Central memory CD4-positive, alpha-beta T cell (primary cell): ENCODE measurements at regions not wholly inside any gene's neighbourhood (a gene's known extent, or its start where the extent isn't known, plus 50 kb on each side); places are given as distances from the start of the nearest gene placed in this dataset.
"Not testable (repeated sequence)": the region's sequence is repeated elsewhere in the genome, so short reads cannot be mapped to it uniquely, and the experiment has no call there.

Source experiments
- DNase-seq: peaks from one replicate; pipeline ENCODE4 v3.0.0; 2022

DNA sequence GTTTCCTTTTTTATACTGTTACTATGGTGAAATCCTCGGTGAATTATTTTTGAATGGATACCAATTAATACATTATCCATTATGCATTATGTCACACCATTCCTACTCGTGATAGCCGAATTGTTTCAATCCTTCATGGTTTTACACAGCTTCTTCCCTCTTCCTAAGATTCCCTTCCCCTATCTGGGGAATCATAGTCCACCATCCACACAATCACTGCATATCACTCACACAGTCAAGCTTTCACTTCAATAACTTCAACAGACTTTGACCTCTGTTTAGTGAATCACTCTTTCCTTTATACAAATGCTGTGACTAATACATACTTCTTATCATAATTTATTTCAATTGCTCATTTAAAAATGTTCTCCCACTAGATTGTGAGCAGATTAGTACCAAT is 1108.1 kb upstream of the LRRTM1 start:
- no peak for DNase-seq

DNA sequence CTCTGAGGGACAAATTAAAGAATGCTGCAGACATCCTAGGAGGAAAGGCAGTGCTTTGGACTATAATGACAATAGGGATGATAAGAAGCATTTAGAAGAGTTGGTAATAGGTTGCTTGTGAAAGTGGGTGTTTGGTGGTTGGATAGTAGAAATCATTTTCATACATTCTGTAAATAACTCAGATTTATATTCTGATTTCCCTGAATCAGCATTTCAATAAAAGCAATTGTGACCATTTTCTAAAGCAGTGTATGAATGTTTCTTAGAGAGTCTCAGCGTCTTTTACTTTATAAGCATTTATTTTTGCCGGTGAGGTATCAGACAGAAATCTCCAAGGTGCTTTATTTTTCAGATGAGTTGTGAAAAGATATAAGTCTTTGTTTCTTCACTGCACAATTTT is 1099.0 kb upstream of the LRRTM1 start:
- DNase-seq: no peak

DNA sequence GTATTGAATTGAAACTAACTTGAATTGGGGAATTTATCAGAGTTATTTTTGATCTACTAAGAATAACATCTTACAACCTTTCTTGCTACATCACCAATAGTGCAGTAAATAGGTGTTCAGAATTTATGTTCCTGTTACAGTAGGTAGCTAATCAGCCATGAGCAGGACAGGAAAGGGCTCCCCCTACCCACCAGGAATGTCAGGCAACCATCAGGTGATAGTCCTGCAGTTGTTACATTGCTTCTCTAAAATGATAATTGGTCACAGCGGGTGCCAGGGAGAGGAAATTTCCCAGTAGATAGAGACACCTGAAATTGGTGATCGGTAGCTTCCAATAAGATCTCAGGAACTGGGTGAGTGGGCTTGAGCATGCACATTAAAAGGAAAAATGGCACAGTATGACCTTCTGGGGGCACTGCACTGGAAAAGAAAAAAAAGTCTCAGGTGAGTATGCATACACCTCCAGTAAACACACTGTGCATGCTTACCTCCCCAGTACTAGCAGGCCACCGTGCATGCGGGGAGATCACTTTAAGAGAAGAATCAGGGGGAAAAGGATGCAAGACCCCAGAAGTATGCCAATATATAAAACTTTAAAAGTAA is 1092.0 kb upstream of the LRRTM1 start:
- DNase-seq: no peak

DNA sequence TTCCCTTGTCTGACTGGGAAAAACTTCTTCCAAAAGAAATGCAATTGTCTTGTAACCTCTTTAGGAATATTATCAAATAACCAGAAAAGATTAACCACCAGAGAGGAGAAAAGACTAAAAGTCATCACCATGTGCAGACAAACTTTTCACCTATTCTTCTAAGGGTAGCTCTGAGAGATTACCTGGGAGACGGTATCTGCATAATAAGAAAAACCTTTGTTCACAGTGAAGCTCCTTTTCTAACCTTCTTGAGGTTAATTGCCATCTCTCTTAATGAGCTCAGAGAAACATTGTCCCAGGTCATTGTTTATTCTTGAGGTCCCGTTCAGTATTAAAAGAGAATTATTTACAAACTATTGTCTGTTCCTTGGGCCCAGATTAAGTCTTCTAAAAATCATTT is 1091.2 kb upstream of the LRRTM1 start:
- DNase-seq: no peak

DNA sequence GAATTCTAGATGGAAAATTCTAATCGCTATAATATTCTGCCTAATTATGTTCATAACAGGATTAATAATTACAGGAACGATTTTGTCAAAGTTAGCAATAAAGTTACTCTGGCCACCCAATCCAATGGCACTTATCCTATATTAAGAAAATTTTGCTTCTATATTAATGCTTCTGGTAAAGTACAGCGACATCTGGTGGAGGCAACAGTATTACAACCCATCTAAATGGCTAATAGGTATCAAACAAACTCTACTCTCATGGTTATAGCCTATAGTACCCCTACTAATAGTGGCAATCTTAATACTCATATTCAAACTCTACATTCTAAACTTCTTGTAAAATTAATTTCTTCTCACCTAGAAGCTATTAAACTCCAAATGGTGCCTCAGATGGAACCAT is 1084.7 kb upstream of the LRRTM1 start:
- DNase-seq: no peak

DNA sequence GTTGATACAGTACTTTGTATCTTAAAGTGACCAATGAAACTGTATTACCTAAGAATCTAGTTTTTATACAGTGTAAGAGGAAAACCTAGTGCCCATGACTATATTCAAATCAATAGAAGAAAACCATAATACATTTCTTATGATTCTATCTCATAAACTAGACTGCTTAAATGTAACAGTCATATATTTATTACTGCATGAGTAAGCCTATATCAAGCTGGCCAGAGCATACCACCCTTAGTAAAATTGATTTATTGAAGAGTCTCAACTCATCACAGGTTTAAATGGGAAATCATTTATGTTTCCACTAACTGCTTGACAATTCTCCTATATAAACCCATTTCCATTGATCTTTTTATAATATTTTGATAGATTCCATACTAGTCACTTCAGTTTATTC is 1059.2 kb upstream of the LRRTM1 start:
- no peak for DNase-seq

DNA sequence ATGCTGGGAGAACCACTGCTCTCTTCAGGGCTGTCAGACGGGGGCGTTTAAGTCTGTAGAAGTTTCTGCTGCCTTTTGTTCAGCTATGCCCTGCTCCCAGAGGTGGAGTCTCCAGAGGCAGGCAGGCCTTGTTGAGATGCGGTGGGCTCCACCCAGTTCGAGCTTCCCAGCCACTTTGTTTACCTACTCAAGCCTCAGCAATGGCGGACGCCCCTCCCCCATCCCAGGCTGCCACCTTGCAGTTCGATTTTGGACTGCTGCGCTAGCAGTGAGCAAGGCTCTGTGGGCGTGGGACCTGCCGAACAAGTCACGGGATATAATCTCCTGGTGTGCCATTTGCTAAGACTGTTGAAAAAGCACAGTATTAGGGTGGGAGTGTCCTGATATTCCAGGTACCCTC is 1057.9 kb upstream of the LRRTM1 start:
- DNase-seq: not testable (repeated sequence)

DNA sequence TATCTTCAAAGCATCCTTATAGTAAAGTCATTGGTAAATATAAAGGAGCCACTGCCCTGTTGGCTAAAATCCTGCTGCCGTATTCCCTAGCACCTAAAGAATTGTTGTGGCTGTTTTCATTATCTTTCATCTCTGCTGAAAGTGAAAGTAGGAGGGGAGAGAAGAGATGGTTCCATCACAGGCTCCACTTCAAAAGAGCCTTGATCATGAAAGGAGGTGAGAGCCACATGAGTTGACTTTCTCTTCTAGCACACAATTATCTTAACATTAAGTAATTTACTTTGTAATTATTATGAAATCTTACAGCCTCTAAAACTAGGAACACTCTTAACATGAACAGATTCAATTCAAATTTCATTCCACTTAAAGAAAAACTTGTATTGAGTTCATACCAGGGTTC is 1050.9 kb upstream of the LRRTM1 start:
- no peak for DNase-seq

DNA sequence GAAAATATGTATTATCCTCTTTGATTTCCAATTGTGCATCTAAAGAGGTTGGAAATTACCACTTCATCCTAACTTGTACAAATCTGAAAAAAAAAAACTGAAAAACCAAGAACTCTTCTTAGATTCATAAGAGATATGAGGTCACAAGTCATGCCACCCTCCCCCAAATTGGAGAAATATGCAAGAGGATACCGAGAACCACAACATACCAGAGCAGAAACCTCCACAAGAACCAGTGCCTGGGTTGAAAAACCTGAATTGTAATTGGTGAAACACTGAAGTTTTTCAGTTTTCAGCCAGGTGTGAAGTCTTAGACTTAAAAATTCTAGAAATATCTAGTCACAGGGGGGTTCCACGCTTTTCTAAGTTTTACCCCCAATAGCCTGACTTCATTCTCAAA is 1029.5 kb upstream of the LRRTM1 start:
- no peak for DNase-seq

DNA sequence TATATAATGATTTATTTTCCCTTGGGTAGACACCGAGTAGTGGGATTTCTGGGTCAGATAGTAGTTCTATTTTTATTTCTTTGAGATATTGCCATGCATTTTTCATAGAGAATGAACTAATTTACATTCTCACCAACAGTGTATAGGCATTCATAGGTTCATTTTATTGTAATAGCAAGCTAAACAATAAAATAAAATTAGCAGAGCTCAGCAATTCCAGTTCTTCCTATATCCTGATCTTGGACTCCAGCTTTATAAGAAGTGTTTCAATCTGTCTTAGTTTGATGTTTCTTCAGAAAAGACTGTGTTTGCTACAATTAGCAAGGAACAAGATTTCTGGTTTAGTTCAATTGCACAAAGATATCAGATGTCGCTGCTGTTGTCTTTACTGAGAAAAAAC is 1024.4 kb upstream of the LRRTM1 start:
- DNase-seq: no peak

DNA sequence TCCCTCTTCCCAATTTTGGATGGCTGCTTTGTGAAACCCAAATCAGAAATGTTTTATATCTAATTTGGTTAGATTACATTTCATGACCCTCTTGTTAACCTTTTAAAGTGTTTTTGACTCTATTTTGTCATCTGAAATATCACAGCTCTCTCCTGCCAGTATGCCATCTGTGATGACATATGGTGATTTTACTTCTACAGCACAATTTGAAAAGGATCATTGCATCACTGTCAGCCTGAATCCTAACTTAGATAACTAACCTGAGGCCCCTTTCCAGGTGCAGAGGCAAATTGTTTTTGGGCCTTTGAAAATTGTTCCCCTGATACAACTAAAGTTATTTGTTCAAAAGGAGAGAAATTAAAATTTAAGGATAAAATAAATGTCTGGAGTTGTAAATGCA is 1023.4 kb upstream of the LRRTM1 start:
- no peak for DNase-seq

DNA sequence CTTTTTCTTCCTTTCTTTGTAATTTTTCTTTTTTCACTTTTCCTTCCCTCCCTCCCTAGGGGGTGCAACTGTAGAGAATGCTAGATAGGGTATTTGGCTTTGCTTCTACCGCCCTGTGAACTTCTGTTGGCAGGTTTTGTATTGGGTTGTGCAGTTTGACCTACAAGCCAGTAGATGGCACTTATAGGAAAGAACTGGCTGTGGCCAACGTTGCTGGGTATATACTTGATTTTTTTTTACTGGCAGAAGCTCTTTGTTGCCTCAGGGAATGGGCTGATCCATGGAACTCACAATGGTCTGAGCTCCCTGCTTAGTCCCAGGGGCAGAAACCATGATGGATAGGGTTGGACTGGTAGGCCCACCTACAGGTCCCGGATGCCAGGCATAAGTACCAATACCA is 1019.5 kb upstream of the LRRTM1 start:
- DNase-seq: no peak

DNA sequence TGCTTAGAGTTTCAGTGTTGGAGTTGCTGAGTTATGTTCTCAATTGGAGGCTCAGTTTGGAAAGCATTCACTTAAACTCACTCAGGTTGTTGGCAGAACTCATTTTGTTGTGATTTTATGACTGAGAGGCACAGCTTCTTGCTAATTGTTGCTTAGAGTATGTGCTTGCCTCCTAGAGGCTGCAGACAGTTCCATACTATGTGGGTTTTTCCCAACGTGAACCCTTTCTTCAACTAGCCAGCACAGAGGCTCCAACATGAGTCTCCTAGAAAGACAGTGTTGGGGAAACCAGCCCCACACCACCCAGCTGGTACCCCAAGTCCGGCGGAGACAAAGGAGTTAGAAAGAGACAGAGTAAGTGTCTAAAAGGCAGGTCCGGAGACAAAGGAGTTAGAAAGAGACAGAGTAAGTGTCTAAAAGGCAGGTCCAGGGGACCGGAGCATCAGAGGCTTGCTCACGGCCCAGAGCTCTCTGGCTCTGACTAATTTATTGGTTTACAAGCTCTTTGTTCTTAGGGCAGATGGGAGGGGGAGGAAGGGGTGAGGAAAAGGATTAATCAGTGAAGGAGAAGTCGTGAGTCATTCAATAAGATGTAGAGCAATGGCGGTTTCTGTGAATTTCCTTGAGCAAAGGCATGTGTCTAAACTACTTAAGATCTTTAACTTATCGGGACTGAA is 999.7 kb upstream of the LRRTM1 start:
- no peak for DNase-seq

DNA sequence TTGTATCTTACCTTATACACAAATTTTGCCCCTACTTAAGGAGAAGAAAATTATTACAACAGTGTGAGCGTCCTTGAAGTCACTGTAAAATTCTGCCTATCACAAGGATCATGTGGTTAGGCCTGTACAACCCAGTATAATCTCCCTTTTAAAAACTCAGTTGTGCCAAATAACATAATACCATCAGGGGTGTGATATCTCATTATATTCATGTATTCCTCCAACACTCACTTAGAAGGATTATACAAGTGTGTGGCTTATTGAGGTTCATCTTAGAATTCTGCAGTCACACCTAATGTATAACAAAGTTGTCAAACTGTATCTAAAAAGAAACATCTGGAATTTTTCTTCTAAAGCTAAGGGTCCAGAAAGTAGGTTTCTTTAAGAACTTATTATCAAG is 998.8 kb upstream of the LRRTM1 start:
- no peak for DNase-seq

DNA sequence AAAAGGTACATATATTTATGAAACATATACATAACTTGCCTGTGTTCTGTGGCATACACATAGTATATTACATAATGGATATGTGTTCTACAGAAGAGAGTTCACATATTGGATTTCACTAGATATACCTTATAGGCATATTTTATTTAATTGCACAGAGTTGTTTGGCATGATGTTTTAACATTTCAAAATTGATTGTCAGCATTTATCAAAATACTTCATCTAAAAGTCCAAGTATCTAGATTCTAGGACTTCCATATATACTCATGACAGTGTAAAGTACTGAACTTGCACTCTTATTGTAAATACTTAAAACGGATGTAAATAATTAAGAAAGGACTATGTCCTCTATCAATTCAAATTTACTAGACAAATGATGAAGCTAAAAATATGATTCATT is 995.3 kb upstream of the LRRTM1 start:
- DNase-seq: no peak

DNA sequence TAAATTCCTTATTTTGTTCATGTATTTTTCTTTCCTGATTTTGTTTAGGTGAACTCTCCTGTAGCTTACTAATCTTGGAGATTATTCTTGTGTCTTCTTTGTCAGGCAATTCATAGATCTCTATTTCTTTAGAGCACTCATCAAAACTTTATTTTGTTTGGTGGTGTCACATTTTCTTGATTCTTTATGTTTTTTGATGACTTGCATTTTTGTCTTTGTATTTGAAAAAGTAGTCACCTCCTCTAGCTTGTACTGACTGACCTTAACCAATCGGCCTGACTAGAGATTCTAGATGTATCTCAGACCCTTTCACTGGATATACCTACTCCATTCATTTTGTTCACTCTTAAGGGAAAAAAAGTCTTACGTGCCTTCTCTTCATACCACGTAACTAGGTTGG is 986.3 kb upstream of the LRRTM1 start:
- DNase-seq: no peak

DNA sequence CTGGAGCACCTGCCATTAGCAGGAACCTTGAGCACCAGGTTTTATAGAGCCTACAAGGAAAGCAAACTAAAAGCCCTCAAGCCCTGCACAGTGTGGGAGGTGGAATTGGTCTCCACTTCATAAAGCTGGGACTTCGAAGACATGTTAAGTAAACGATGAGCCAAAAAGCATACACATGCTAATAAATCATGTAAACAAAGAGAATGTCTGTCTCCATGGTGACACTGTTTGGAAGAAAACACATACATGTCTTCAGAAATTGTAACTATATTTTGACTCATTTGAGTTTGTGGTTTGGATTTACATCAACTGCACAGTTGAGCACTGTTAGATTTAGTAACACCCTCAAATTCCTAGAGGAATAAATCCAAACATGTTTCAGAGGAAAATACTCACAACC is 978.5 kb upstream of the LRRTM1 start:
- DNase-seq: no peak

DNA sequence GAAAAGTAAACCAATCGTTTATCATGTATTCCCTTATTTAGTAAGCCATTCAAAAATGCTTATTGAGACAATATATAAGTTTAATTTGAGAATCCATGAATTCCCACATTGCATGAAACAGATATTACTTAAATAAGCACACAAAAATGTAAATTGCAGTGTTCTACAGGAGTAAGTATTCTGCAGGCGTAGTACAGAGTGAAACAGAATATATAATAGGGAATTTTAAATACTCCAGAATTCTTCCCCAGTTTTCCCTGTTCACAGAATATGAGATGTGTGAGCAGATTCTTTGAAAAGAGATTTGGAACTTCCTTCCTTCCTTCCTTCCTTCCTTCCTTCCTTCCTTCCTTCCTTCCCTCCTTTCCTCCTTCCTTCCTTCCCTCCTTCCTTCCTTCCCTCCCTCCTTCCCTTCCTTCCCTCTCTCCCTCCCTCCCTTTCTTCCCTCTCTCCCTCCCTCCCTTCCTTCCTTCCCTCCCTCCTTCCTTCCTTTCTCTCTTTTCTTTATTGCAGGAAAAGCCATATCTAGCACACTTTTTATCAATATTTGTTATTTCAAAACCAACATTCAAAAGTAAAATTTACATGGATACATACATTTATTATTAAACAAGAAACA is 977.7 kb upstream of the LRRTM1 start:
- no peak for DNase-seq

DNA sequence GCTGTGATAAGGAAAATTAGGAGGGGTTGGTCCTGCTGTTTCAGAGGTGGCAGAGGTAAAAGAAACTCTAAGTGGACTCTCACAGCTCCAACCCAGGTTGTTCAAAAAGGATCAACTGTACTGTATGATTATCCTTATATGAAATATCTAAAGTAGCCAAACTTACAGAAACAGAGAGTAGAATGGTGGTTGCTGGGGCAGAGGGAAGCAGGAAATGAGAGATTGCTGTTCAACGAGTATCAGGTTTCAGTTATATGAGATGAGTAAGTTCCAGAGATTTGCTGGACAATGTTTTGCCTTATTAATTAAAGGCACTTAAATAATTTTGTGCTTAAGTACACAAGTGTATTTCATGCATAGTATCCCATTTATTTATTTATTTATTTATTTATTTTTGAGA is 972.0 kb upstream of the LRRTM1 start:
- DNase-seq: no peak

DNA sequence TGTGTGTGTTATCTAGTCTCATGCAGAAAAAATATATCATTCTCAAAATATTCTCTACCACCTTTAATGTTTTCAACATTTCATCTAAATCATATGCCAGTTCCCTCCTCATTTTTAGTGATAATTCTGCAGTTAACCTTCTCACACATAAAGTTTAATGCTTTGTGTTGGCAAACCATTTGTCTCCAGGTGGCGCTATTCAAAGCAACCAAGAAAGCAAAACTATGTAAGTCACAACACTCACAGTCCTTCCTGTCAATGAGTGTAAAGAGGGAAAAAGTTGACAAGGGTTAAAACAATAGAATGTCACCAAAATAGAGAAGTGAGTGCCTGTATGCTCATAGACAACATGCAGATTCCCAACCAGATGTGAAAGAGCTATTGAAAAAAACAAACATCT is 961.6 kb upstream of the LRRTM1 start:
- no peak for DNase-seq

DNA sequence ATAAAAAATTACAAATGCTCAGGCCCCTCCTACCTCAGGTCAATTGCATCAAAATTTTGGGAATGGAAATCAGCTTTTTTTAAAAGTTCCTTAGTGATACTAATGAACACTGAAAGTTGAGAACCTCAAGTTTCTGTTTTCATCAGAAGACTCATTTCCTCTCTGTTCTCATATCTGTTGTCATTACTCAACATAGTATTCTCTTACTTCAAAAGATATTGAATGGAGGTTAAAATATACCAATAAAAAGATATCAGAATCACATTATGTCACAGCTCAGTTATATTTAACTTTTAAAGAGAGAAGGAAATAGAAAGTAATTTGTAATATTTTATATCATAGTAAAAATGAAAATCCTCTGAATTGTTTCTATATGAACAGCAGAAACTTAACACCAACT is 959.4 kb upstream of the LRRTM1 start:
- DNase-seq: no peak

DNA sequence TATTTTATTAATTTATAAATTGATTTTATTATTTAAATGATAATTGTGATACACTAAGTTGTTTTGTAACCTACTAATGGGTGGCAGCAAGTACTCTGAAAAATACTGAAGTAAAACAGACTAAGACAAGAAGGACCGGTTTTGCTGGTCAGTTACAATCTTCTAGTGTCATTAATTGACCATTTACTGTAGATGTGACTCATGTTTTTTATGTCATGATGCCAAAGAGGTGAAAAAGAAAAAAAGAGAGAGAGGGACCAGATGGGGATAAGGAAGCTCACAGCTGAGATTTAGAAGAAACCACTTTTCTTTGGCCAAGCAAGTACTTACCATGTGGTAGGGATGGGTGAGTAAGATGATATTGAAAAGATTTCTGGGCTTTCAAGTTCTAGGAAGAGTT is 955.8 kb upstream of the LRRTM1 start:
- DNase-seq: no peak

DNA sequence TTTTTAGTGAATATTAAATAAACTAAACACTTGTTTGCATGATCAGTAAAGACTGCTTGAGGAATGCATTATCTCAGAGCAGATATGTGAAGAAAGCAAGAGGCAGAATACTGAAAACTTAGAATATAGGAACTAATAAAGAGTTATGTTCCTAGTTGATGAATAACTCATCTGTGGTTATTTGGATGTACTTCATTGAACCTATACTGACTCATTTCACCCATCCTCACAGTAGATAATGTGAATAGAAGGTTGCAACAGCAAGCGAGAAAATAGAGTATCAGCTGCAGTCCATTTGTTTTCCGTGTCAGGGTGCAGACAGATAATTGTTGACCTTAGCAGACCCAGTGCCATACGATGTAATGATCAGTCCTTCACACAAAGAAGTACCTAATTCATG is 945.7 kb upstream of the LRRTM1 start:
- no peak for DNase-seq

DNA sequence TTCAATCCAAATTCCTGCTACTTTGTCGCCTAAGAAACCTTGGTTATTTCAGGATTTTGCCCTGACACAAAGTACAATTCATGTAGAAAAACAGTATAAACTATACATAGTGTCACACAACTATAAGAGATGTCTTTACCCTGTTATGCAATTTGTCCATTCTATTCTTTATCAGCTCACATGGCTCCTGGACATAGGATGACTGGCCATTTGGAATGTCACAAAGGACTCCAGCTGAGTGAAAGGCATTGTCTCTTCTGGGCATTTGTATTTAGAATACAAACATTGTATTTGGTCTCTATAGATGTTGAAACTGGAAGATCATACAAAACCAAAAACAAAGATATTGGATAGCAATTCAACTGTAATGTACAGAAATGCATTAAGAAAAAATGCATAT is 944.6 kb upstream of the LRRTM1 start:
- no peak for DNase-seq

DNA sequence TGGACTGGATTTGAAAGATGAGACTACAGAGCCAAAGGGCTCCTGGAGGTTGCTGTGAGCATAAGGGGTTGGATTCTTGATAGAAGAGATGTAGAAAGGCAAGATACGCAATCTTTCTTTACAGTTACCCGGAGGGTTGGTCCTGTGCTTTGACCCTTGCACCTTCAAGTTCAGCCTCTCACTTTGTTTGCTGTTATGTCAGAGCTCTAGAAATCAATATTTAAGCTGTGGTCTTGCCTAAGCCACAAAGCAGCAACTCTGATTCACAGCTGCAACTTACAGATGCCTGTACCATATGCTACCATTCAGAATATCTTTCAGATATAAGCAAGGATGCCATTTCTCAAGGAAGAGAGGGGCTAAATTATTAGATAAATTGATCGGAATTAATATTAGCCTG is 943.1 kb upstream of the LRRTM1 start:
- no peak for DNase-seq
